Fibroblast of skin of abdomen (primary cell): ENCODE measurements at regions not wholly inside any gene's neighbourhood (a gene's known extent, or its start where the extent isn't known, plus 50 kb on each side); places are given as distances from the start of the nearest gene placed in this dataset.
"Not testable (repeated sequence)": the region's sequence is repeated elsewhere in the genome, so short reads cannot be mapped to it uniquely, and the experiment has no call there.

Source experiments
- DNase-seq: peaks from one replicate; pipeline ENCODE4 v3.0.0-alpha.2; 2013

- DNase-seq: no peak
These were observed 53.5 kb downstream of the FOXD2 start for GRCh38 chr1:47491341-47491753.

GRCh38 chr1:47495176-47495713 is 57.4 kb downstream of the FOXD2 start:
- DNase-seq: no peak

DNA sequence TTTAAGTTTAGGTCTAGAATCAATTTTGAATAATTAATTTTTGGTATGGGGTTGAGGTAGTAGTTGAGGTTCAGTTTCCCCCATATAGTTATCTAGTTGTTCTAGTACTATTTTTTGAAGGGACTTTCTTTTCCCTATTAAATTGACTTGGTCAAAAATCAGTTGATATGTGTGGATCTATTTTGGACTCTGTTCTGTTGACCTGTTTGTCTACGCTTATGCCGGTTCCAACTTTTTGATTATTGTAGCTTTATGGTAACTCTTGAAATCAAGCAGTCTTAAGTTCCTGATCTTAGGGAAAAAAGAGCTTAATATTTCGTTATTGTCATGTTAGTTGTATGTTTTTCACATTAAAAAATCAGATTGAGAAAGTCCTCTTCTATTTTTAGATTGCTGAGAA is 60.7 kb downstream of the FOXD2 start:
- DNase-seq: no peak

DNA sequence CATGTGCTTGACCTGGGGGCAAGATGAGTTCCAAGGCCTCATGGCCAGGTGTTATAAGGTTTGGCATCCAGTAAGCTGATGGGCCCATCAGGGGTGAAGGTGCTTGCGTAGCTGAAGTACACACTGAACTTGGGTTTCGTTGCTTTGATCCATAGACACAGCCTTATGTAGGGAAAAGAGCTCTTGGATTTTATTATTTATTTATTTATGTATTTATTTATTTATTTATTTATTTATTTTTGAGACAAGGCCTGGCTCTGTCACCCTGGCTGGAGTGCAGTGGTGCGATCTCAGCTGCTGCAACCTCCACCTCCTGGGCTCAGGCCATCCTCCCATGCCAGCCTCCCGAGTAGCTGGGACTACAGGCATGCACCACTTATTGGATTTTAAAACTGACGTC is 63.2 kb downstream of the FOXD2 start:
- no peak for DNase-seq

- no peak for DNase-seq
These were observed 65.0 kb downstream of the FOXD2 start for GRCh38 chr1:47502746-47503370.

- not testable (repeated sequence) for DNase-seq
These were observed 67.0 kb downstream of the FOXD2 start for GRCh38 chr1:47504840-47505239.

GRCh38 chr1:47505267-47505666 is 67.4 kb downstream of the FOXD2 start:
- no peak for DNase-seq

GRCh38 chr1:47506053-47506452 is 68.2 kb downstream of the FOXD2 start:
- no peak for DNase-seq

DNA sequence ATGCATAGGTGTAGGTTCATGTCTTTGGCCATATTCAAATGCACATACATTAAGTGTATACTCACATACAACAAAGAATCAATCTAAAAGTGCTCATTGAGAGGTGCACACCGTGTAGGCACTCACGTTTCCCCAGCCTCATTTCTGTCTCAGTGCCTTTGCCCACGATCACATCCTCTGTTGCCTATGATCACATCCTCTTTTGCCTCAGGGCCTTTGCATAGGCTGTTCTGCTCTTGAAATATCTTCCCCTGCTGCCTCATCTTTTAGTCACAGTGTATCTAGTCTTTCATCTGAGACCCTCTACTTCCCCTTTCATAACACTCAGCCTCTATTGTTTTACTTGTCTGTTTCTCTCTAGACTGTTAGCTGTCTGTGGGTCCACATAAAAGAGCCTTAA is 69.3 kb downstream of the FOXD2 start:
- DNase-seq: no peak

GRCh38 chr1:47507881-47508701 is 70.2 kb downstream of the FOXD2 start:
- no peak for DNase-seq

- DNase-seq: peak; percentile 33
These were observed 71.0 kb downstream of the FOXD2 start for GRCh38 chr1:47508702-47509431.

- DNase-seq: no peak
These were observed 72.5 kb downstream of the FOXD2 start for GRCh38 chr1:47510282-47510811.

- no peak for DNase-seq
These were observed 74.0 kb downstream of the FOXD2 start for GRCh38 chr1:47511825-47512224.

- no peak for DNase-seq
These were observed 75.5 kb downstream of the FOXD2 start for GRCh38 chr1:47513393-47513792.

- no peak for DNase-seq
These were observed 76.4 kb downstream of the FOXD2 start for GRCh38 chr1:47514229-47514628.

GRCh38 chr1:47515164-47515789 is 77.4 kb downstream of the FOXD2 start:
- DNase-seq: no peak

DNA sequence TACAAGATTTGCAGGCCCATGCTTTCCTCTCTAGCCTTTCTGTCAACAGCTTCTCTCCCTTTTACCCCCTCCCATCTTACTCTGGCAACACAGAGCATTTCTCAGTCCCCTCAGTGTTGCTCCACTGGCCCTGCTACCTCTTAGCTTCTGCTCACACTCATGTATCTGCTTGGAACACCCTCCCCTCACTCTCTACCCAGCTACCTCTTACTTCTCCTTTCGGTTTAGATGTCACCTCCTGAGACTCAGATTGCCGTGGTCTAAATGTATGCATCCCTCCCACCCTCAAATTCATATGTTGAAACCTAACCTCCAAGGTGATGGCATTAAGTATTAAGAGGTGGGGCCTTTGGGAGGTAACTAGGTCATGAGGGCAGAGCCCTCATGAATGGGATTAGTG is 80.1 kb downstream of the FOXD2 start:
- DNase-seq: no peak

- DNase-seq: no peak
These were observed 81.6 kb downstream of the FOXD2 start for GRCh38 chr1:47519491-47519890.

- no peak for DNase-seq
These were observed 82.1 kb downstream of the FOXD2 start for GRCh38 chr1:47519971-47520370.

- DNase-seq: no peak
These were observed 83.4 kb downstream of the FOXD2 start for GRCh38 chr1:47521034-47521881.
